NCI-H2171 treated with DMSO at 0.1 percent for 48 hours (cell line): ENCODE measurements at regions not wholly inside any gene's neighbourhood (a gene's known extent, or its start where the extent isn't known, plus 50 kb on each side); places are given as distances from the start of the nearest gene placed in this dataset.
A peak's percentile ranks its signal among the peaks of the same experiment; 100 is the strongest.

ENCODE experiments used
- DNase-seq: peaks from one replicate; lab custom pipeline; 2025; lab: John Stamatoyannopoulos, UW

DNA sequence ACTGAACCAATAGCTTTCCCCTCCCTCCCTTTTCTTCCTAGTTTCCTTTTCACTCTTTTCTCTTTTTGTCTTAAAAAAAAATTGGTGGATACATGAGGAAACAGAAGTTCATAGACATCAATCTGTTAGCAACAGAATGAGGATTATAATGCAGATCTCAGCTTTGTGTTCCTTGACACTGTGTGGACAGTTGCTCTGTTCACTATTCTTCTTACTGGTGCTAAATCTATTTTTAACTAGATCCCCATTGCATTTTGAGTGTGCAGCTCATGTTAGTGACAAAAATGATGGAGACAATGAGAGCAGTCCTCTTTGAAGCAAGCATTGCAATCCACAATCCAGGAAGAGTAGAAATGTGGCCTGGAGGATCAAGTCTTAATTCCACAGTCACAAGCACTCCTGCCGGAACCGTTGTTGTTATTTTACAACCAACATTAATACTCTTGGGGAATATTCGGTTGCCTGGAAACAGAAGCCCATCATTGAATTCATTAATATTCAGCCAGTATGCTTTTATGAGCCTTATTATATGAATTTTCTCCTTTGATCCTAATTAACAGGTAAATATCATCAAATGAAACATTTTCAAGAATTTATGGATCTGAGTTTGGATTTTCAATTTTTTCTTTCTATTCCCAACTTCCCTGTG, 1016.8 kb downstream of the NTRK3 start:
- DNase-seq, result no peak

DNA sequence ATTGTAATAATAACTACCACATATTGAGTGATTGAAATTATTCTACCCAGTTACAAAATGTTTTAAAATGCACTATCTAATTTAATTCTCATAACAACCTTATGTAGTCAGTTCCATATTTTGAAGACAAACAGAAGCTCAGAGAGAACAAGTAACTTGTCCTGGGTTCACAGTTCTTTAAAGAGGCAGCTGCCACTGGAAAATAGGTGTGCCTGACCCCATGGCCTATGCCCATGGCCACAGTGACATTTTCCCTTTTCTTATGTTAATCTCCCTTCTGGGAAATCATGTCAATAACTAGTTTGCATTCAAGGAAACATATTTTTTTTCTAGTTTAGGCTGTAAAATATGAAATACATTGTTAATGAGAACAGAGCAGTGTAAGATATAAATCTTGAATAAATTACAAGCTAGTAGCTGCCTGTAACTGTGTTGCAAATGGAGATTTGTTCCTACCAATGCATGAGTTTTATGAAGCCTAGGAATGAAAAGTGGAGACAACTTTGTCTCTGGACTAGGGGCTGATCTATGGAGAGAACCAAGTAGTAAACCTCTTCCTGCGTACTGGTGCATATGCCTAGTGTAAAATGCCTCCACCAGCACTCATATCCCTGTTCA, 1018.0 kb downstream of the NTRK3 start:
- DNase-seq, result no peak

- no peak for DNase-seq
These were observed 1028.1 kb downstream of the NTRK3 start for GRCh38 chr15:87228460-87228859.

DNA sequence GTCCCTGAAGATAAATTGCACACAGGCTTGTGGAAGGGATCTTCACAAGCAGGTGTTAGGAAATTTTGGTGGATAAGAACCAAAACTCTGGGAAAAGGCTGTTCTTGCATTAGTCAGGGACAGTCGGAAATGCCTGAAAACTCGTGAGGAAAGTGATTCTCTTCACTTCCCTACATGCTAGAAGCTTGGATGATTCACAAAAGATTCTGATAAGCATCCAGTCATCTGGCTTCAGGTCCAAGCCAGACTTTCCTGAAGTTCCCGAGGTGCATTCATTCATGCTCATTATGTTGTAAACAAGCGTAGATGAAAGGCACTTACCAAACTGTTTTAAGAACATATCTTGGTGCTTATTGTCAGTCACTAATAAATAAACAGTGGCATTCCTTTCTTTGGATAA, 1028.7 kb downstream of the NTRK3 start:
- no peak for DNase-seq

- DNase-seq, result no peak
These were observed 1031.1 kb downstream of the NTRK3 start for GRCh38 chr15:87225436-87225835.

- DNase-seq, result no peak
These were observed 1032.1 kb downstream of the NTRK3 start for GRCh38 chr15:87224404-87224803.

GRCh38 chr15:87219650-87220615, 1036.6 kb downstream of the NTRK3 start:
- no peak for DNase-seq

GRCh38 chr15:87215100-87215499, 1041.4 kb downstream of the NTRK3 start:
- no peak for DNase-seq

GRCh38 chr15:87213626-87214025, 1042.9 kb downstream of the NTRK3 start:
- no peak for DNase-seq

GRCh38 chr15:87212041-87212440, 1044.5 kb downstream of the NTRK3 start:
- no peak for DNase-seq

GRCh38 chr15:87211547-87211946, 1045.0 kb downstream of the NTRK3 start:
- no peak for DNase-seq

DNA sequence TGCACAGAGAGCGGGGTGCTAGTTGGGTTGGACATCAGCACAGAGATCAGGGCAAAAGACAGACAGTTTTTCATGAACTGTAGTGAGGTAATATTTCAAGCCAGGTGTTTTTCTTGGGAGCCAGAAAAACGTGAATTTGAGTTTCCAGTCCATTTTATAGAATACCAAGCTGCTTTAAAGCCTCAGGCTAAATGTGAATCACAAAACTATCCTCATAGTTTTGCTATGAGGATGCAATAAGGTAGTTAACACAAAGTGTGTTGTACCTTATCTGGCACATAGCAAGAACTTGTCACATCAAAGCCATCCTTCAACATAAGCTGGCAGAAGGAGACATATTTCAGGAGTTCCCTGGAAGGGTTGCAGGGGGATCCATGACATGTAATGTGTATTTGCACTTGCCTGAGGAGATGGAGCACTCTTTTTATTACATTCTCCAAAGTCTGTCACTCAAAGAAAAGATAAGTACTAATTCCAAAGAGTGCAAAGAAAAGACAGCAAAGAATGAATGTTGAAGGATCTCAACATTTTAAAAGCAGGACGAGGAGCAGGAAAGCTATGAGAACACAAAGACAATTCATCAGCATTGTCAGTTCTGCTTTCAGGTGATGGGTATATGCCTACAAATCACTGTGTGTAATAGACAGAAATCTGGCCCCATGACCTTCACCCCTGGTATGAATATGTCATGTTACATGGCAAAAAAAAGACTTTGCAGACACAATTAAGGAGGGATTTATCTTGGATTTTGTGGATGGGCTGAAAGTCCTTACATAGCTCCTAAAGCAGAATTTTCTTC, 1046.4 kb downstream of the NTRK3 start:
- DNase-seq, result no peak

GRCh38 chr15:87207990-87208580, 1048.5 kb downstream of the NTRK3 start:
- peak; percentile 77 for DNase-seq

GRCh38 chr15:87207251-87207650, 1049.3 kb downstream of the NTRK3 start:
- DNase-seq, result no peak

DNA sequence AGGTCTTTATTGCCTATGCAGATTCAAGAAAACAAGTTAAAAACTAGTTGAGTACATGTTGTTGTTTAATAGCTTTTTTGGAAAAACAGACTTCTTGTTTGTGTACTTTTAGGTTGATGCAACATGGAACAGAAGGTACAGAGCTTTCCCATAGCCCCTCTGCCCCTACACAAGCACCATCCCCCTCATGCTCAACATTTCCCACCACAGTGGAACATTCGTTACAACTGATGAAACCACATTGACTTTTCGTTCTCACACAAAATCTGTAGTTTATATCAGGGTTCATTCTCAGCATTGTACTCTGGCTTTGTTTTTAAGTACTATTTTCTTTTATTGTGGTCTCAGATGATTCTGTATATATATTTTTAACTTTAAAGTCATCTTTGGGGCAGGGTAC, 1054.6 kb downstream of the NTRK3 start:
- DNase-seq, result no peak

GRCh38 chr15:87200149-87200548, 1056.4 kb downstream of the NTRK3 start:
- DNase-seq, result peak; percentile 95

GRCh38 chr15:87197981-87198380, 1058.6 kb downstream of the NTRK3 start:
- DNase-seq, result no peak

DNA sequence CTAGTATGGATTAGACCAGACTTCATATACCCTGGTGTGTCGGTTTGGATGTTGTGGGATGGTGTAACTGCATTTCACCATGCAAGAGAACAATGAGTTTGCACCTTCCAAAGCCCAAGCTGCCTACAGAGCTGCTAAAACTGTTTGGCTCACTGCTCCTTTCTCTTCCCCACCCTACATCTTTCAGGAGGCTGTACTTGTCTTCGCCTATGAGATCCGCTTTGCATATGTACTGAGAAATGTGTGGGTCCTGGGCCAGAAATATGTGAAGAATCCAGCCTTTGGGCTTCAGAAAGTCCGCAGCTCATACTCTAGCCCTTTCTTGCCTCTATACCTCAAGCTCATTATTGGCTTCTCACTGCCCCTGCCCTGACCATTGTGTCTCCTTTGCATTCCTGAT, 1060.0 kb downstream of the NTRK3 start:
- no peak for DNase-seq

- DNase-seq, result no peak
These were observed 1063.1 kb downstream of the NTRK3 start for GRCh38 chr15:87193481-87193880.

- no peak for DNase-seq
These were observed 1088.0 kb downstream of the AGBL1 start for GRCh38 chr15:87167706-87168105.

GRCh38 chr15:87167055-87167454, 1087.4 kb downstream of the AGBL1 start:
- DNase-seq, result no peak

DNA sequence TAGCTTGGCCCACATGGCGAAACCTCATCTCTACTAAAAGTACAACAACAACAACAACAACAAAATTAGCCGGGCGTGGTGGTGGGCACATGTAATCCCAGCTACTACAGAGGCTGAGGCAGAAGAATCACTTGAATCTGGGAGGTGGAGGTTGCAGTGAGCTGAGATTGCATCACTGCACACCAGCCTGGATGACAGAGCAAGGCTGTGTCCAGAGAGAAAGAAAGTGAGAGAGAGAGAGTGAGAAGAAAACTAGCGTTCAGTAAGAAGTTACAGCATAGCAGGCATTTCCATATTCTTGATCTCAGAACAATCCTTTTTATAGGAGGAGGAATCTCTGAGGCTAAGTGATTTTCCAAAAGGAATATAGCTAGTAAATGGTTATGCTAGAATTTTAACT, 1076.1 kb downstream of the AGBL1 start:
- DNase-seq, result no peak
